NT2/D1 (cell line): ENCODE measurements at regions not wholly inside any gene's neighbourhood (a gene's known extent, or its start where the extent isn't known, plus 50 kb on each side); places are given as distances from the start of the nearest gene placed in this dataset.

Source experiments
- DNase-seq: peaks from one replicate; pipeline ENCODE4 v3.0.0-alpha.2; 2011; ENCODE audit warnings: low read depth, low spot score
- H3K27me3 ChIP-seq: 2 replicates; pipeline ENCODE4 v1.6.0; 2011; ENCODE audit warnings: mild to moderate bottlenecking; ENCODE audit not compliant: insufficient read length, insufficient read depth
- H3K36me3 ChIP-seq: 2 replicates; pipeline ENCODE4 v1.6.1; 2011; ENCODE audit warnings: mild to moderate bottlenecking, low read length, mixed read lengths; ENCODE audit not compliant: insufficient read depth, insufficient read length
- H3K4me1 ChIP-seq: 2 replicates; pipeline ENCODE4 v1.5.1; 2011; ENCODE audit not compliant: insufficient read depth, insufficient read length
- H3K4me3 ChIP-seq: 2 replicates; pipeline ENCODE4 v1.5.1; 2011; ENCODE audit warnings: low read depth; ENCODE audit not compliant: insufficient read length
- H3K9ac ChIP-seq: 2 replicates; pipeline ENCODE4 v1.6.0; 2011; ENCODE audit warnings: low read depth; ENCODE audit not compliant: insufficient read length
- H3K9me3 ChIP-seq: 2 replicates; pipeline ENCODE4 v1.5.1; 2011; ENCODE audit warnings: mild to moderate bottlenecking, low read length; ENCODE audit not compliant: insufficient read depth
- SUZ12 ChIP-seq: IDR thresholded peaks from 2 replicates; pipeline ENCODE4 v1.6.1; 2011; ENCODE audit not compliant: insufficient read length, insufficient read depth; ENCODE audit errors: extremely low read depth
- YY1 ChIP-seq: IDR thresholded peaks from 2 replicates; pipeline ENCODE4 v1.6.1; 2011; ENCODE audit not compliant: insufficient read length, insufficient read depth
- ZNF274 ChIP-seq: IDR thresholded peaks from 2 replicates; pipeline ENCODE4 v1.6.1; 2011; ENCODE audit warnings: mild to moderate bottlenecking, low read depth, low read length

DNA sequence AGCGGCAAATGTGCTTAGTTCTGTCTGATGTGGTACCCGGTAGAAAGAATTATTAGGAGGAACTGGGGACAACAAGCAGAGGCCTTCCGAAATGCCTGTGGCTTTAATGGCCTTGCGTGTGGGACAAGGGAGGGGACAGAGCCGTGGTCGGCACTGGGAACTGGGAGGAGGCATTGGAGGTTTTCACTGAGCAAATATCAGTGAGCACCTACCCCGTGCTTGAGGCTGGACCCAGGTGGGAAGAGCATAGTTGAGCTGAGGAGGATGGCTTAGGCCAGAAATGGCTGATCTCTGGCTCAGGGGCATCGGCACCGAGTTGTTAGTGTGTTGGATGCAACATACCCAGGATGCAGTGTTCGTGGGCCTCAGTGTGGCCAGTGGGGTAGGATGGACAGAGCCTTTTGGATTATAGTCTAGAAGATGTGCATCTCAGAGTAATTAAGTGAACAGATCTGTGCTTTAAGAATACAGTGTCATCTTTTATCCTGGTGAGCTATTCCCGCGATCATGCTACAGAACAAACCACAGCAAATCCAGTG, 201.3 kb downstream of the TEX29 start:
- TF ChIP-seq SUZ12 = no peak
- no peak for TF ChIP-seq YY1
- TF ChIP-seq ZNF274 = no peak
- no peak for DNase-seq
- H3K36me3 ChIP-seq = no peaks in the 10 kb centered on the region

DNA sequence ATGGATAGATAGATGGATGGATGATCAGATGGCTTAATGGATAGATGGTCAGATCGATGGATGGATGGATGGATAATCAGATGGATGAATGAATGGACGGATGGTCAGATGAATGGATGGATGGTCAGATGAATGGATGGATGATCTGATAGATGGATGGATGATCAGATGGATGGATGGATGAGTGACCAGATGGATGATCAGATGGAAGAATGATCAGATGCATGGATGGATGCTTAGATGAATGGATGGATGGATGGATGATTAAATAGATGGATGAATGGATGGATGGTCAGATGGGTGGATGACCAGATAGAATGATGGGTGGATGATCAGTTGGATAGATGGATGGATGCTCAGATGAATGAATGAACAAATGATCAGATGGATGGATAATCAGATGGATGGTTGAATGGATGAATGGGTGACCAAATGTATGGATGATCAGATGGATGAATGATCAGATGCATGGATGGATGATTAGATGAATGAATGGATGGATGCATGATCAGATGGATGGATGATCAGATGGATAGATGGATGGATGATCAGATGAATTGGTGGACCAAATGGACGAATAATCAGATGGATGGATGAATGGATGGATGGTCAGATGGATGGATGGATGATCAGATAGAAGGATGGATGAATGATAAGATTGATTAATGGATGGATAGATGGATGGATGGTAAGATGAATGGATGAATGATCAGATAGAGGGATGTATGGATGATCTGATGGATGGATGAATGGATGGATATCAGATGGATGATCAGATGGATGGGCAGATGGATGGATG, 205.1 kb downstream of the TEX29 start:
- peaks cover 5% of the 10 kb centered on the region for H3K4me1 ChIP-seq
- H3K27me3 ChIP-seq = peaks cover 3% of the 10 kb centered on the region
- no peaks in the 10 kb centered on the region for H3K9me3 ChIP-seq
- H3K4me3 ChIP-seq = no peak overlapping the region
- no peaks in the 10 kb centered on the region for H3K36me3 ChIP-seq
- no peak for TF ChIP-seq ZNF274
- TF ChIP-seq SUZ12 = no peak
- no peak for TF ChIP-seq YY1
- no peak overlapping the region for H3K9ac ChIP-seq
- DNase-seq = no peak

More for the DNA sequence above, 201.3 kb downstream of the TEX29 start:
- no peak overlapping the region for H3K9ac ChIP-seq
- H3K9me3 ChIP-seq = no peaks in the 10 kb centered on the region
- H3K27me3 ChIP-seq = peaks cover 3% of the 10 kb centered on the region
- no peaks in the 10 kb centered on the region for H3K4me1 ChIP-seq
- H3K4me3 ChIP-seq = no peak overlapping the region

DNA sequence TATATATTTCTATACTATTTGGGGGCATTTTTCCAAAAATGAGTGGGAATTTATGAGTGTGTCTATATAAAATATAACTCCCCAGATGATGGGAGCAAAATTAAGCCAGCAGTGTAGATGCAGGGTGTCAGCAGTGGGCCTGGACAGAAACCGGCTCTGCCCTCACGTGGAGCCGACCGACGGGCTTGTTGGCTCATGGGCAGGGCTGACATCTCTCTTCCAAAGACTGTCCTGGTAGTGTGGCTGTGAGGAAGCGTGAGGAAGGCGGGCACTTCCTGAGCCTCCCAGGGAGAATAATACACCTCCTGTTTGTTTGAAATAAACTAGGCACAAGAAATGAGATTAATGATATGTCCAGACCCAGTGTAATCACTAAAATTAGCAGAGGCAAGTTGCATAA, 206.5 kb downstream of the TEX29 start:
- TF ChIP-seq YY1 (no peak), ZNF274 (no peak), SUZ12 (no peak)
- H3K27me3 ChIP-seq = peaks cover 3% of the 10 kb centered on the region

DNA sequence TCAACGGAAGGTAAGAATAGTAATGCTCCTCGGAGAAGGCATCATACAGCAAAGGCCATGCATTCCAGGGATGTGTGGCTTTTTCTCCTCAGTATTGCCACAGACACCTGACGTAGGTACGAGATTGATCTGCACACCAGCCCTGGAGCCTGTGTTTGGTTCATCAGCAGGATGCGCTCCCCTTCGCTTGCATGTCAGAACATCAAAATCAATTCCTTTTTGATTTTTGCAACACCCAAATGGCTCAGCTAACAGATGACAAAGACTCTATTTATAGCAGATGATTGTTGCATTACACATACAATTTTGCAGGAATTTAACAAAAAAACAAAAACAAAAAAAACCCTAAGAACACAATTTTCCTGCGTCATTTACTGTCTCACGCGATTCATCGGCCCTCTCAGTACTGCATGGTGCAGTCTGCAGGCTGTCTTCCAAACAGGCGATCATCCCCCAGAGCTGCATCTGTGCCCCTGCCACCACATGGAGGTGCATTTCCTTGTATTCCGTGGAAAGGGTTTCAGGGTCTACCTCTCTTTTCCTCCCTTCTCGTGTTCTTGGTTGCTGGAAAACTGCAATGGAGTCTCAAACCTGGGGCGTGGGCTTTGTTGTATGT, 207.3 kb downstream of the TEX29 start:
- no peak for TF ChIP-seq YY1
- TF ChIP-seq ZNF274 = no peak
- TF ChIP-seq SUZ12 = no peak
- no peak overlapping the region for H3K4me3 ChIP-seq
- H3K9me3 ChIP-seq = no peaks in the 10 kb centered on the region
- no peak overlapping the region for H3K9ac ChIP-seq
- no peak for DNase-seq
- peaks cover 3% of the 10 kb centered on the region for H3K27me3 ChIP-seq
- H3K4me1 ChIP-seq = peaks cover 8% of the 10 kb centered on the region
- H3K36me3 ChIP-seq = no peaks in the 10 kb centered on the region

More for the DNA sequence above, 206.5 kb downstream of the TEX29 start:
- no peak for DNase-seq
- Histone ChIP-seq H3K4me1 (peaks cover 8% of the 10 kb centered on the region), H3K9me3 (no peaks in the 10 kb centered on the region), H3K9ac (no peak overlapping the region), H3K36me3 (no peaks in the 10 kb centered on the region), H3K4me3 (no peak overlapping the region)

GRCh38 chr13:111528513-111528912, 208.1 kb downstream of the TEX29 start:
- Histone ChIP-seq H3K4me3 (no peak overlapping the region), H3K9ac (no peak overlapping the region), H3K36me3 (no peaks in the 10 kb centered on the region), H3K9me3 (no peaks in the 10 kb centered on the region), H3K27me3 (peaks cover 7% of the 10 kb centered on the region), H3K4me1 (peaks cover 8% of the 10 kb centered on the region)
- TF ChIP-seq SUZ12 (no peak), ZNF274 (no peak), YY1 (no peak)
- DNase-seq = no peak

GRCh38 chr13:111530137-111530870, 209.9 kb downstream of the TEX29 start:
- Histone ChIP-seq H3K9ac (no peak overlapping the region), H3K36me3 (no peaks in the 10 kb centered on the region), H3K4me3 (no peak overlapping the region), H3K9me3 (no peaks in the 10 kb centered on the region), H3K27me3 (peaks cover 21% of the 10 kb centered on the region), H3K4me1 (peaks cover 8% of the 10 kb centered on the region)
- TF ChIP-seq SUZ12 (no peak), ZNF274 (no peak), YY1 (no peak)
- DNase-seq = no peak

- Histone ChIP-seq H3K9me3 (no peaks in the 10 kb centered on the region), H3K27me3 (peaks cover 30% of the 10 kb centered on the region), H3K4me1 (peaks cover 10% of the 10 kb centered on the region), H3K36me3 (no peaks in the 10 kb centered on the region), H3K9ac (no peak overlapping the region), H3K4me3 (no peak overlapping the region)
- TF ChIP-seq SUZ12 (no peak), ZNF274 (no peak), YY1 (no peak)
- no peak for DNase-seq
These were observed 211.1 kb downstream of the TEX29 start for GRCh38 chr13:111531505-111531904.
